SH-SY5Y (cell line): ENCODE measurements at regions not wholly inside any gene's neighbourhood (a gene's known extent, or its start where the extent isn't known, plus 50 kb on each side); places are given as distances from the start of the nearest gene placed in this dataset.

ENCODE experiments used
- GATA2 ChIP-seq: IDR thresholded peaks from 2 replicates; pipeline ENCODE4 v1.6.1; 2011; ENCODE audit warnings: mild to moderate bottlenecking, low read depth, low read length
- GATA3 ChIP-seq: IDR thresholded peaks from 2 replicates; pipeline ENCODE4 v1.6.1; 2011; ENCODE audit warnings: low read depth, mild to moderate bottlenecking, low read length, moderate library complexity

DNA sequence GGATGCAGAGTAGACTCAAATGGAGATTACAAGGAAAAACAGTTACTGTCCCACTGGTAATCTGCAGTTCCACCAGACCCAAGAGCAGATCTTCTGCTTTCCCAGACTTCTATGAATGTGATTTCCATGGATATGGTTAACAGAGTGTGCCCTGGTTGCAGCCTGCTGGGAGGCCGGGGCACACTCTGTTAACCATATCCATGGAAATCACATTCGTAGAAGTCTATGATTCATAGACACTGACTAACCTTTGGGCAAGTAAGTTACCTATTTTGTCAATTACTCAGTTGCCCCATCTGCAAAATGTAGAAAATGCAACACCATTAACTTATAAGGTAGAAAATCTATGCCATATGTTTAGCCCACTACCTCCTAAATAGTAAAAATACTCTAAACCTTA is 443.1 kb upstream of the PITX2 start:
- TF ChIP-seq GATA2 (no peak), GATA3 (no peak)
